Stimulated activated CD8-positive, alpha-beta memory T cell treated with anti-CD3 and anti-CD28 coated beads, Interleukin-4, amount 100 ng/mL, for 4 hours (primary cell): ENCODE measurements at regions not wholly inside any gene's neighbourhood (a gene's known extent, or its start where the extent isn't known, plus 50 kb on each side); places are given as distances from the start of the nearest gene placed in this dataset.

Experiments used
- DNase-seq, 2 donors: peaks; one replicate each; pipeline ENCODE4 v3.0.0-alpha.2; 2020; ENCODE audit warnings: low read depth in 2 of 2, low spot score in 1 of 2

- DNase-seq: no peak
Measured at GRCh38 chr1:87603626-87604025, 274.9 kb downstream of the LMO4 start.

- no peak for DNase-seq
Measured at GRCh38 chr1:87612956-87613355, 284.3 kb downstream of the LMO4 start.

- no peak for DNase-seq
Measured at GRCh38 chr1:87615491-87615890, 286.8 kb downstream of the LMO4 start.

- no peak for DNase-seq
Measured at GRCh38 chr1:87615901-87616300, 287.2 kb downstream of the LMO4 start.

GRCh38 chr1:87620807-87621206 lies 292.1 kb downstream of the LMO4 start:
- DNase-seq: no peak

GRCh38 chr1:87629673-87630072 lies 301.0 kb downstream of the LMO4 start:
- no peak for DNase-seq

GRCh38 chr1:87632232-87632631 lies 303.6 kb downstream of the LMO4 start:
- DNase-seq: no peak

- DNase-seq: no peak
Measured at GRCh38 chr1:87636198-87636892, 307.7 kb downstream of the LMO4 start.

GRCh38 chr1:87638636-87639035 lies 310.0 kb downstream of the LMO4 start:
- DNase-seq: no peak

- no peak for DNase-seq
Measured at GRCh38 chr1:87641996-87642395, 313.3 kb downstream of the LMO4 start.

GRCh38 chr1:87642581-87643221 lies 314.0 kb downstream of the LMO4 start:
- no peak for DNase-seq

GRCh38 chr1:87644033-87644578 lies 315.4 kb downstream of the LMO4 start:
- no peak for DNase-seq

- DNase-seq: no peak
Measured at GRCh38 chr1:87644579-87645190, 316.0 kb downstream of the LMO4 start.

GRCh38 chr1:87647430-87648177 lies 318.9 kb downstream of the LMO4 start:
- DNase-seq: no peak

GRCh38 chr1:87648323-87649119 lies 319.8 kb downstream of the LMO4 start:
- no peak for DNase-seq

- DNase-seq: no peak
Measured at GRCh38 chr1:87650306-87650705, 321.6 kb downstream of the LMO4 start.

- DNase-seq: no peak
Measured at GRCh38 chr1:87652176-87652575, 323.5 kb downstream of the LMO4 start.

- no peak for DNase-seq
Measured at GRCh38 chr1:87665151-87665550, 336.5 kb downstream of the LMO4 start.

- DNase-seq: no peak
Measured at GRCh38 chr1:87666681-87667080, 338.0 kb downstream of the LMO4 start.

GRCh38 chr1:87669674-87670073 lies 341.0 kb downstream of the LMO4 start:
- DNase-seq: no peak

- DNase-seq: no peak
Measured at GRCh38 chr1:87673309-87673708, 344.6 kb downstream of the LMO4 start.
